DND-41 (cell line): ENCODE measurements at regions not wholly inside any gene's neighbourhood (a gene's known extent, or its start where the extent isn't known, plus 50 kb on each side); places are given as distances from the start of the nearest gene placed in this dataset.

ENCODE experiments used
- CTCF ChIP-seq: IDR thresholded peaks from 2 replicates; pipeline ENCODE4 v1.5.1; 2012; ENCODE audit warnings: borderline replicate concordance, low read length, moderate library complexity, mild to moderate bottlenecking; ENCODE audit not compliant: poor library complexity, severe bottlenecking; ENCODE audit errors: extremely low read depth
- EZH2 ChIP-seq: IDR thresholded peaks from 3 replicates; pipeline ENCODE4 v1.6.1; 2012; ENCODE audit warnings: borderline replicate concordance, low read depth, mild to moderate bottlenecking, moderate library complexity, low read length, inconsistent platforms; ENCODE audit not compliant: severe bottlenecking

- TF ChIP-seq CTCF = no peak
- no peak for TF ChIP-seq EZH2
Measured at GRCh38 chr3:87161417-87161816, 65.7 kb upstream of the CHMP2B start.
